ENCODE measurements at regions not wholly inside any gene's neighbourhood (a gene's known extent, or its start where the extent isn't known, plus 50 kb on each side); places are given as distances from the start of the nearest gene placed in this dataset.

GRCh38 chr3:94232921-94233320 is 170.1 kb downstream of the NSUN3 start:
- no peak overlapping the region for H3K4me3 ChIP-seq
- H3K27me3 ChIP-seq: no peaks in the 10 kb centered on the region
- peaks cover 0 to 17% (median 0%) of the 10 kb centered on the region in 11 donors for H3K9me3 ChIP-seq
- DNase-seq (no peak), ATAC-seq (no peak)
- no peak overlapping the region for H3K27ac ChIP-seq
- 79 to 84% methylated on average over 3 of the region's 3 CpGs for WGBS, 2 donors
- intact Hi-C loops (cut with DNase I): no loop called here
- H3K36me3 ChIP-seq: no peaks in the 10 kb centered on the region
- TF ChIP-seq CTCF (IDR thresholded peaks at IDR 0.05): no peak
- H3K4me1 ChIP-seq: no peaks in the 10 kb centered on the region

- 22 to 23% methylated on average over 4 of the region's 4 CpGs for WGBS, 2 donors
- Histone ChIP-seq H3K36me3 (no peaks in the 10 kb centered on the region), H3K4me1 (no peaks in the 10 kb centered on the region), H3K9me3 (peaks cover 0 to 17% (median 0%) of the 10 kb centered on the region in 11 donors), H3K4me3 (no peak overlapping the region), H3K27me3 (no peaks in the 10 kb centered on the region), H3K27ac (no peak overlapping the region)
- DNase-seq: no peak
- TF ChIP-seq CTCF (IDR thresholded peaks at IDR 0.05): peak in 8 of 9 donors; percentile 21 to 63 (median 52)
- intact Hi-C loops (cut with DNase I): no loop called here
- ATAC-seq: peak in 1 of 8 donors; percentile 35
These were observed 171.4 kb downstream of the NSUN3 start for GRCh38 chr3:94234177-94234788.

GRCh38 chr3:94241986-94242385 is 179.1 kb downstream of the NSUN3 start:
- H3K36me3 ChIP-seq: no peaks in the 10 kb centered on the region
- no peaks in the 10 kb centered on the region for H3K4me1 ChIP-seq
- no peak for TF ChIP-seq CTCF (IDR thresholded peaks at IDR 0.05)
- DNase-seq (no peak), ATAC-seq (no peak)
- H3K9me3 ChIP-seq: peaks cover 0 to 4% (median 0%) of the 10 kb centered on the region in 11 donors
- H3K27me3 ChIP-seq: no peaks in the 10 kb centered on the region
- intact Hi-C loops (cut with DNase I): no loop called here
- H3K27ac ChIP-seq: no peak overlapping the region
- H3K4me3 ChIP-seq: no peak overlapping the region
- WGBS, 2 donors: 55 to 59% methylated on average over 3 of the region's 3 CpGs

- no peak overlapping the region for H3K4me3 ChIP-seq
- no peaks in the 10 kb centered on the region for H3K36me3 ChIP-seq
- H3K27me3 ChIP-seq: peaks cover 0 to 6% (median 0%) of the 10 kb centered on the region in 7 donors
- no peak for TF ChIP-seq CTCF (IDR thresholded peaks at IDR 0.05)
- H3K4me1 ChIP-seq: no peaks in the 10 kb centered on the region
- DNase-seq (no peak), ATAC-seq (no peak)
- intact Hi-C loops (cut with DNase I): no loop called here
- H3K27ac ChIP-seq: no peak overlapping the region
- peaks cover 0 to under 1% (median 0%) of the 10 kb centered on the region in 11 donors for H3K9me3 ChIP-seq
- WGBS, 2 donors: 32 to 48% methylated on average over 4 of the region's 4 CpGs
These were observed 183.3 kb downstream of the NSUN3 start for GRCh38 chr3:94246171-94246570.

All from heart right ventricle (tissue), 16 donors.